Liver (tissue), 8 donors: ENCODE measurements at regions not wholly inside any gene's neighbourhood (a gene's known extent, or its start where the extent isn't known, plus 50 kb on each side); places are given as distances from the start of the nearest gene placed in this dataset.

Experiments used
- DNase-seq: peaks from one replicate; pipeline ENCODE4 v3.0.0-alpha.2; 2017; ENCODE audit warnings: low spot score
- H3K27ac ChIP-seq, 2 donors: one replicate each; pipeline ENCODE4 v1.7.0; 2013; ENCODE audit warnings: inconsistent platforms in 2 of 2, low read length in 2 of 2, control low read depth in 1 of 2, low read depth in 1 of 2, mild to moderate bottlenecking in 1 of 2
- H3K27me3 ChIP-seq, 4 donors: one replicate each; pipeline versions ENCODE4 v1.6.1 to v1.7.0; 2013; ENCODE audit warnings: low read length in 3 of 4, inconsistent platforms in 1 of 4, mild to moderate bottlenecking in 1 of 4, moderate library complexity in 1 of 4; ENCODE audit not compliant: control insufficient read depth in 4 of 4, insufficient read depth in 4 of 4
- H3K36me3 ChIP-seq, 4 donors: one replicate each; pipeline versions ENCODE4 v1.6.1 to v1.7.0; 2013; ENCODE audit warnings: low read length in 3 of 4, mild to moderate bottlenecking in 3 of 4, low read depth in 1 of 4, moderate library complexity in 1 of 4; ENCODE audit not compliant: control insufficient read depth in 4 of 4, insufficient read depth in 3 of 4
- H3K4me1 ChIP-seq, 4 donors: one replicate each; pipeline versions ENCODE4 v1.6.1 to v1.7.0; 2013; ENCODE audit warnings: low read length in 3 of 4, mild to moderate bottlenecking in 3 of 4, moderate library complexity in 1 of 4; ENCODE audit not compliant: control insufficient read depth in 4 of 4, insufficient read depth in 4 of 4
- H3K4me3 ChIP-seq, 3 donors: one replicate each; pipeline versions ENCODE4 v1.6.1 to v1.7.0; 2013; ENCODE audit warnings: low read length in 3 of 3, control low read depth in 1 of 3, low read depth in 1 of 3, mild to moderate bottlenecking in 1 of 3
- H3K9ac ChIP-seq, 2 donors: one replicate each; pipeline ENCODE4 v1.7.0; 2013; ENCODE audit warnings: low read length in 2 of 2, mild to moderate bottlenecking in 2 of 2, moderate library complexity in 2 of 2, control low read depth in 1 of 2, low read depth in 1 of 2
- H3K9me3 ChIP-seq, 4 donors: one replicate each; pipeline versions ENCODE4 v1.6.1 to v1.7.0; 2013; ENCODE audit warnings: low read length in 3 of 4; ENCODE audit not compliant: control insufficient read depth in 4 of 4
- ATF3 ChIP-seq: IDR thresholded peaks from 2 replicates; pipeline ENCODE4 v1.6.1; 2016; ENCODE audit warnings: antibody characterized with exemption
- CTCF ChIP-seq: fragments of 150-350 bp; IDR thresholded peaks from 2 replicates; pipeline ENCODE4 v1.5.1; 2017; ENCODE audit warnings: improper control_type of control experiment, low read depth, low read length; ENCODE audit not compliant: missing input control
- FOXA1 ChIP-seq: IDR thresholded peaks from 2 replicates; pipeline ENCODE4 v1.6.1; 2016; ENCODE audit warnings: antibody characterized with exemption
- FOXA2 ChIP-seq: IDR thresholded peaks from 2 replicates; pipeline ENCODE4 v1.6.1; 2016; ENCODE audit warnings: antibody characterized with exemption
- GABPA ChIP-seq, 2 donors: IDR thresholded peaks in 1 of 2; conservative IDR thresholded peaks in 1 of 2; 2 replicates each; pipeline ENCODE4 v1.6.1; 2016; ENCODE audit warnings: antibody characterized with exemption in 2 of 2, mild to moderate bottlenecking in 1 of 2, moderate library complexity in 1 of 2
- HNF4A ChIP-seq, 2 donors: conservative IDR thresholded peaks; 2 replicates each; pipeline ENCODE4 v1.6.1; 2016; ENCODE audit warnings: antibody characterized with exemption in 2 of 2, mild to moderate bottlenecking in 2 of 2
- JUND ChIP-seq, 2 donors: IDR thresholded peaks; 2 replicates each; pipeline ENCODE4 v1.6.1; 2016; ENCODE audit warnings: antibody characterized with exemption in 2 of 2
- REST ChIP-seq: IDR thresholded peaks from 2 replicates; pipeline ENCODE4 v1.6.1; 2016; ENCODE audit warnings: antibody characterized with exemption, mild to moderate bottlenecking
- RXRA ChIP-seq, 2 donors: IDR thresholded peaks; 2 replicates each; pipeline ENCODE4 v1.6.1; 2017 to 2018; ENCODE audit warnings: antibody characterized with exemption in 2 of 2, mild to moderate bottlenecking in 1 of 2
- TAF1 ChIP-seq: conservative IDR thresholded peaks from 2 replicates; pipeline ENCODE4 v1.6.1; 2016; ENCODE audit warnings: antibody characterized with exemption, mild to moderate bottlenecking
- YY1 ChIP-seq: IDR thresholded peaks from 2 replicates; pipeline ENCODE4 v1.6.1; 2016; ENCODE audit warnings: antibody characterized with exemption, mild to moderate bottlenecking
- WGBS: extraction: QIAGEN DNeasy Blood & Tissue Kit; methylation state at CpG from one replicate; pipeline ENCODE4 v1.1.7; 2013; 5-methylcytosine and 5-hydroxymethylcytosine counted together
- TF ChIP-seq, protein P1 (sequence below): IDR thresholded peaks from 2 replicates; pipeline ENCODE4 v1.6.1; 2016; ENCODE audit warnings: antibody characterized with exemption
- TF ChIP-seq, protein P2 (sequence below): IDR thresholded peaks from 2 replicates; pipeline ENCODE4 v1.6.1; 2016; ENCODE audit warnings: antibody characterized with exemption
- donor health status: healthy.
- donor health status: healthy.
- donor health status: healthy.
- donor health status: healthy.
- donor health status: healthy.

DNA sequence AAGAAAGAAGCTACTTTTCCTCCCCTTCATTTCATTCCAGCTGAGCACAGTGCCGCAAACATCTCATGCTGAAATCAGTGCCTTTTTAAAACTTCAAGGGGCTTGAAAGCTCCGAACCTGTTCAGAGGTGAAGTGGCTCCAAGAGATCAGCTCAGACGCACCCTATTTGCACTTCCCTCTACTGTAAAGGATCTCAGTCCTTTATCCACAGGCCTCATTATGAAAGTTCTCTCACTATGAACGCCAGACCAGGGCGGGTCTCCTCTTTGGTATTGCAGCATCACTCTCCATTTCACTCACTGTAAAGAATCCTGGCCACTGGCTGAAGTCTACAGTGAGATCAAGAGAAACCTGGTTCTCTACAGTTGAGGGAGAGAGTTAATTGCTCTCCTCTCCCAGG, 232.7 kb upstream of the POU3F2 start:
- no peaks in the 10 kb centered on the region for H3K36me3 ChIP-seq
- DNase-seq, result no peak
- 59% methylated on average over 5 of the region's 5 CpGs for WGBS
- no peaks in the 10 kb centered on the region for H3K27me3 ChIP-seq
- H3K9ac ChIP-seq, result no peak overlapping the region
- no peaks in the 10 kb centered on the region for H3K4me1 ChIP-seq
- H3K4me3 ChIP-seq, result no peak overlapping the region
- no peaks in the 10 kb centered on the region for H3K9me3 ChIP-seq
- H3K27ac ChIP-seq, result no peak overlapping the region
- TF ChIP-seq YY1 (no peak), ATF3 (no peak), GABPA (IDR thresholded peaks at IDR 0.05 in 1 of 2, conservative IDR thresholded peaks at IDR 0.05 in 1 of 2) (no peak), HNF4A (conservative IDR thresholded peaks at IDR 0.05) (no peak), FOXA2 (no peak), RXRA (IDR thresholded peaks at IDR 0.05) (no peak), REST (no peak), TAF1 (no peak), JUND (IDR thresholded peaks at IDR 0.05) (no peak), CTCF (no peak), FOXA1 (no peak)
- TF ChIP-seq, protein P1, sequence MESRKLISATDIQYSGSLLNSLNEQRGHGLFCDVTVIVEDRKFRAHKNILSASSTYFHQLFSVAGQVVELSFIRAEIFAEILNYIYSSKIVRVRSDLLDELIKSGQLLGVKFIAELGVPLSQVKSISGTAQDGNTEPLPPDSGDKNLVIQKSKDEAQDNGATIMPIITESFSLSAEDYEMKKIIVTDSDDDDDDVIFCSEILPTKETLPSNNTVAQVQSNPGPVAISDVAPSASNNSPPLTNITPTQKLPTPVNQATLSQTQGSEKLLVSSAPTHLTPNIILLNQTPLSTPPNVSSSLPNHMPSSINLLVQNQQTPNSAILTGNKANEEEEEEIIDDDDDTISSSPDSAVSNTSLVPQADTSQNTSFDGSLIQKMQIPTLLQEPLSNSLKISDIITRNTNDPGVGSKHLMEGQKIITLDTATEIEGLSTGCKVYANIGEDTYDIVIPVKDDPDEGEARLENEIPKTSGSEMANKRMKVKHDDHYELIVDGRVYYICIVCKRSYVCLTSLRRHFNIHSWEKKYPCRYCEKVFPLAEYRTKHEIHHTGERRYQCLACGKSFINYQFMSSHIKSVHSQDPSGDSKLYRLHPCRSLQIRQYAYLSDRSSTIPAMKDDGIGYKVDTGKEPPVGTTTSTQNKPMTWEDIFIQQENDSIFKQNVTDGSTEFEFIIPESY, result no peak
- TF ChIP-seq, protein P2, sequence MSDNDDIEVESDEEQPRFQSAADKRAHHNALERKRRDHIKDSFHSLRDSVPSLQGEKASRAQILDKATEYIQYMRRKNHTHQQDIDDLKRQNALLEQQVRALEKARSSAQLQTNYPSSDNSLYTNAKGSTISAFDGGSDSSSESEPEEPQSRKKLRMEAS, result no peak

DNA sequence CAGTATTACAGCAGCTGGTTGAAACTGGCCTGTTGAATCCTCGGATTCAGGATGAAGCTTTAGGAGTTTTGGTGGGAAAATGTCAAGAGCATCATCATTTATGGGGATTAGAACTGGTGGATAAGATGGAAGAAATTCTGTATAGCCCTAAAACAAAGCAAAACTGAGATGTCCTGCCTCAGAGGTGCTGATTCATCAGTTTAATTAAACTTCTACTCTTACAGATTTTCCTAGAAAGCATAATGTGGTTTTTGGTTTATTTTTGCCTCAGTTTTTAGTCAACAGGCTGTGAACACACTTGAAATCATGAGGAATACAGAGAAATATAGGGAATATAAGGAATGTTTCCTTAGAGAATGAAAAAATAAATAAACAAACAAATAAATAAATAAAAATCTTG, 228.7 kb upstream of the POU3F2 start:
- H3K27ac ChIP-seq, result no peak overlapping the region
- no peaks in the 10 kb centered on the region for H3K36me3 ChIP-seq
- no peaks in the 10 kb centered on the region for H3K9me3 ChIP-seq
- H3K4me3 ChIP-seq, result no peak overlapping the region
- no peak overlapping the region for H3K9ac ChIP-seq
- 65% methylated on average over 1 of the region's 1 CpG for WGBS
- no peak for DNase-seq
- no peak for TF ChIP-seq JUND (IDR thresholded peaks at IDR 0.05)
- TF ChIP-seq CTCF, result no peak
- no peaks in the 10 kb centered on the region for H3K4me1 ChIP-seq
- no peaks in the 10 kb centered on the region for H3K27me3 ChIP-seq
